ENCODE measurements at regions not wholly inside any gene's neighbourhood (a gene's known extent, or its start where the extent isn't known, plus 50 kb on each side); places are given as distances from the start of the nearest gene placed in this dataset.

- H3K14ac ChIP-seq (replicated peaks; ENCODE audit: low read depth, low read length) = no peak overlapping the region
- dilution Hi-C loops (cut with HindIII; ENCODE audit: low sequenced_read_pairs, unreplicated experiment) (no loop called here), intact Hi-C loops (cut with micrococcal nuclease) (no loop called here), in situ Hi-C loops (cut with MboI; ENCODE audit: low sequenced_read_pairs) (no loop called here)
- no peak overlapping the region for H3K23ac ChIP-seq (ENCODE audit: low read depth, low read length)
- no peaks in the 10 kb centered on the region for H3K79me1 ChIP-seq (ENCODE audit: low read depth in 1 of 2, low read length in 2 of 2)
- no peak overlapping the region for H4K91ac ChIP-seq (ENCODE audit: insufficient read depth, low read depth, low read length)
- DNase-seq = no peak
- H3K9me1 ChIP-seq (ENCODE audit: insufficient read depth, low read length) = no peaks in the 10 kb centered on the region
- H2BK120ac ChIP-seq (ENCODE audit: low read depth, low read length) = no peak overlapping the region
- H3K4me1 ChIP-seq (ENCODE audit: control insufficient read depth, insufficient read depth, low read length) = peaks cover 3% of the 10 kb centered on the region
- ATAC-seq (ENCODE audit: low read depth) = no peak
- H3K27ac ChIP-seq (ENCODE audit: insufficient read depth, low read length) = no peak overlapping the region
- CTCF ChIA-PET = no interaction called here
- H2BK5ac ChIP-seq (ENCODE audit: low read depth, low read length, poor library complexity, severe bottlenecking) = no peak overlapping the region
- H2AK9ac ChIP-seq (replicated peaks; ENCODE audit: low read depth, low read length, poor library complexity) = no peak overlapping the region
- H4K8ac ChIP-seq (ENCODE audit: low read depth in 2 of 2, low read length in 2 of 2) = no peak overlapping the region
- H3K18ac ChIP-seq (ENCODE audit: low read depth, low read length) = no peak overlapping the region
- peaks cover 14% of the 10 kb centered on the region for H3K27me3 ChIP-seq (ENCODE audit: control insufficient read depth, insufficient read depth, low read length)
- no peak overlapping the region; the same call in 1 of the 2 replicates for H3K4me2 ChIP-seq (ENCODE audit: low read depth, low read length)
- no peak overlapping the region for H3K4ac ChIP-seq (ENCODE audit: low read depth, low read length)
- H3K9ac ChIP-seq (ENCODE audit: low read depth, low read length) = no peak overlapping the region
- H4K20me1 ChIP-seq (ENCODE audit: insufficient read depth, low read length) = no peaks in the 10 kb centered on the region
- no peak overlapping the region for H2AK5ac ChIP-seq (ENCODE audit: low read depth, low read length)
- no peak overlapping the region for H3K56ac ChIP-seq (ENCODE audit: extremely low read depth, insufficient read depth, low read length)
- peak overlapping the region; percentile 18 for H2AFZ ChIP-seq (replicated peaks; ENCODE audit: low read length, poor library complexity)
- H2BK15ac ChIP-seq (ENCODE audit: low read depth, low read length) = no peak overlapping the region
- no TSS peak for BruUV-seq (replicated peaks)
- H3K4me3 ChIP-seq (ENCODE audit: insufficient read depth, low read depth, low read length) = no peak overlapping the region; the same call in 1 of the 2 replicates
- H4K5ac ChIP-seq (ENCODE audit: low read depth, low read length) = no peak overlapping the region
- H3K9me3 ChIP-seq (ENCODE audit: control insufficient read depth, insufficient read depth, low read length) = peaks cover 6% of the 10 kb centered on the region; the same call in 1 of the 2 replicates
- H3K36me3 ChIP-seq (ENCODE audit: control insufficient read depth, insufficient read depth, low read length) = no peaks in the 10 kb centered on the region
- no peak overlapping the region for H2BK20ac ChIP-seq (ENCODE audit: low read depth, low read length)
- TF ChIP-seq NFE2L2 (IDR thresholded peaks at IDR 0.05; ENCODE audit: low read depth, low read length) (no peak), CHD1 (IDR thresholded peaks at IDR 0.05; ENCODE audit: low read depth, low read length) (no peak), FOS (IDR thresholded peaks at IDR 0.05; ENCODE audit: low read depth, low read length) (no peak), CTCF (conservative IDR thresholded peaks at IDR 0.05; ENCODE audit: low read depth, low read length) (no peak), RFX5 (IDR thresholded peaks at IDR 0.05; ENCODE audit: low read depth, low read length) (no peak), BHLHE40 (IDR thresholded peaks at IDR 0.05; ENCODE audit: low read depth, low read length) (no peak), SMC3 (IDR thresholded peaks at IDR 0.05; ENCODE audit: low read depth, low read length) (no peak), POLR2A (IDR thresholded peaks at IDR 0.05; ENCODE audit: low read depth, low read length) (no peak), MAFK (IDR thresholded peaks at IDR 0.05; ENCODE audit: low read depth, low read length) (no peak)
- 28% methylated on average over 3 of the region's 18 CpGs; no CpG with 5 or more reads in 1 of the 2 experiments for WGBS, 2 experiments (ENCODE audit: extremely low coverage in 2 of 2, insufficient read length in 1 of 2)
- POLR2A ChIA-PET (ENCODE audit: unreplicated experiment) = no interaction called here
These were observed 88.4 kb upstream of the RTL6 start for GRCh38 chr22:44586351-44586990.
